Trophoblast cell (in vitro differentiated cells and primary cell): ENCODE measurements at regions not wholly inside any gene's neighbourhood (a gene's known extent, or its start where the extent isn't known, plus 50 kb on each side); places are given as distances from the start of the nearest gene placed in this dataset.

ENCODE experiments used
- DNase-seq, 2 donors: peaks; one replicate each; pipeline ENCODE4 v3.0.0-alpha.2; 2016
- H2AFZ ChIP-seq: 2 replicates; pipeline ENCODE4 v1.6.1; 2013; ENCODE audit warnings: low read length, moderate library complexity, mild to moderate bottlenecking; ENCODE audit not compliant: insufficient read depth, poor library complexity
- H2AK5ac ChIP-seq: 2 replicates; pipeline ENCODE4 v1.6.1; 2013; ENCODE audit warnings: mild to moderate bottlenecking, low read length
- H2BK120ac ChIP-seq: 2 replicates; pipeline ENCODE4 v1.6.1; 2013; ENCODE audit warnings: low read length, mild to moderate bottlenecking, moderate library complexity; ENCODE audit not compliant: insufficient read depth, poor library complexity
- H2BK12ac ChIP-seq: 2 replicates; pipeline ENCODE4 v1.6.1; 2013; ENCODE audit warnings: mild to moderate bottlenecking, low read length, moderate library complexity
- H2BK5ac ChIP-seq: 2 replicates; pipeline ENCODE4 v1.6.1; 2013; ENCODE audit warnings: low read length, low read depth, moderate library complexity, mild to moderate bottlenecking; ENCODE audit not compliant: poor library complexity
- H3K14ac ChIP-seq: 2 replicates; pipeline ENCODE4 v1.6.1; 2013; ENCODE audit warnings: mild to moderate bottlenecking, low read length
- H3K18ac ChIP-seq: 2 replicates; pipeline ENCODE4 v1.6.1; 2013; ENCODE audit warnings: mild to moderate bottlenecking, low read length
- H3K23ac ChIP-seq: 2 replicates; pipeline ENCODE4 v1.6.1; 2013; ENCODE audit warnings: low read length
- H3K27ac ChIP-seq: 2 replicates; pipeline ENCODE4 v1.5.1; 2013; ENCODE audit warnings: low read depth, mild to moderate bottlenecking, inconsistent platforms, low read length, moderate library complexity
- H3K27me3 ChIP-seq: 2 replicates; pipeline ENCODE4 v1.6.1; 2013; ENCODE audit warnings: inconsistent platforms, mild to moderate bottlenecking, low read length, moderate library complexity; ENCODE audit not compliant: insufficient read depth
- H3K36me3 ChIP-seq, 2 experiments: 1 replicate in 1 of 2; 2 replicates in 1 of 2; pipeline ENCODE4 v1.6.1; 2013; ENCODE audit warnings: low read length in 2 of 2, mild to moderate bottlenecking in 2 of 2, moderate library complexity in 1 of 2; ENCODE audit not compliant: insufficient read depth in 2 of 2, control insufficient read depth in 1 of 2
- H3K4ac ChIP-seq: 2 replicates; pipeline ENCODE4 v1.6.1; 2013; ENCODE audit warnings: low read depth, mild to moderate bottlenecking, low read length, moderate library complexity
- H3K4me1 ChIP-seq, 2 experiments: 1 replicate in 1 of 2; 2 replicates in 1 of 2; pipeline ENCODE4 v1.6.1; 2013; ENCODE audit warnings: low read length in 2 of 2, mild to moderate bottlenecking in 2 of 2, moderate library complexity in 1 of 2; ENCODE audit not compliant: insufficient read depth in 2 of 2, control insufficient read depth in 1 of 2
- H3K4me2 ChIP-seq: 2 replicates; pipeline ENCODE4 v1.6.1; 2013; ENCODE audit warnings: inconsistent platforms, mild to moderate bottlenecking, low read length, moderate library complexity
- H3K4me3 ChIP-seq: 2 replicates; pipeline ENCODE4 v1.5.1; 2013; ENCODE audit warnings: mild to moderate bottlenecking, low read depth, low read length, inconsistent platforms
- H3K79me1 ChIP-seq: one replicate; pipeline ENCODE4 v1.6.1; 2013; ENCODE audit warnings: low read length
- H3K79me2 ChIP-seq: 2 replicates; pipeline ENCODE4 v1.6.1; 2013; ENCODE audit warnings: low read length, mild to moderate bottlenecking; ENCODE audit not compliant: control insufficient read depth, insufficient read depth, poor library complexity
- H3K9ac ChIP-seq: 2 replicates; pipeline ENCODE4 v1.6.1; 2013; ENCODE audit warnings: mild to moderate bottlenecking, low read length
- H3K9me3 ChIP-seq: 2 replicates; pipeline ENCODE4 v1.6.1; 2013; ENCODE audit warnings: low read depth, mild to moderate bottlenecking, control low read depth, inconsistent platforms, low read length; ENCODE audit not compliant: insufficient read depth
- H4K12ac ChIP-seq: 2 replicates; pipeline ENCODE4 v1.6.1; 2013; ENCODE audit warnings: low read depth, mild to moderate bottlenecking, low read length, moderate library complexity
- H4K8ac ChIP-seq: 2 replicates; pipeline ENCODE4 v1.6.1; 2013; ENCODE audit warnings: low read depth, mild to moderate bottlenecking, low read length, moderate library complexity
- H4K91ac ChIP-seq: one replicate; pipeline ENCODE4 v1.6.1; 2013; ENCODE audit warnings: low read depth, mild to moderate bottlenecking, low read length, moderate library complexity
- WGBS: extraction: QIAGEN DNeasy Blood & Tissue Kit; methylation state at CpG from one replicate; pipeline ENCODE4 v1.1.7; 2013; ENCODE audit warnings: missing lambda C conversion rate; ENCODE audit not compliant: insufficient read length, insufficient coverage; ENCODE audit errors: extremely low coverage; 5-methylcytosine and 5-hydroxymethylcytosine counted together

GRCh38 chr2:81206216-81206615, 901.7 kb upstream of the LRRTM1 start:
- no peak overlapping the region for H2AK5ac ChIP-seq
- H2AFZ ChIP-seq = no peak overlapping the region
- H2BK12ac ChIP-seq = no peak overlapping the region
- no peak overlapping the region for H3K23ac ChIP-seq
- no peak overlapping the region for H2BK5ac ChIP-seq
- no peak overlapping the region for H3K18ac ChIP-seq
- H3K27ac ChIP-seq = no peak overlapping the region
- H3K27me3 ChIP-seq = no peaks in the 10 kb centered on the region
- H3K36me3 ChIP-seq = no peaks in the 10 kb centered on the region
- H3K79me2 ChIP-seq = no peaks in the 10 kb centered on the region
- H3K4me1 ChIP-seq = no peaks in the 10 kb centered on the region
- WGBS = no CpG with 5 or more reads among the region's 5 CpGs
- H3K4me2 ChIP-seq = no peak overlapping the region
- DNase-seq = no peak
- no peak overlapping the region for H3K9ac ChIP-seq
- H3K4ac ChIP-seq = no peak overlapping the region
- H3K14ac ChIP-seq = no peak overlapping the region
- H3K79me1 ChIP-seq = no peaks in the 10 kb centered on the region
- H4K12ac ChIP-seq = no peak overlapping the region
- no peak overlapping the region for H4K91ac ChIP-seq
- no peak overlapping the region for H2BK120ac ChIP-seq
- no peak overlapping the region for H3K4me3 ChIP-seq
- H3K9me3 ChIP-seq = no peaks in the 10 kb centered on the region
- H4K8ac ChIP-seq = no peak overlapping the region

GRCh38 chr2:81196933-81197628, 892.5 kb upstream of the LRRTM1 start:
- Histone ChIP-seq H2AK5ac (no peak overlapping the region), H3K79me1 (no peaks in the 10 kb centered on the region), H3K14ac (no peak overlapping the region), H3K4me2 (no peak overlapping the region), H3K4me1 (no peaks in the 10 kb centered on the region), H4K8ac (no peak overlapping the region), H2AFZ (no peak overlapping the region), H3K4me3 (no peak overlapping the region), H3K9ac (no peak overlapping the region), H3K27ac (no peak overlapping the region), H2BK120ac (no peak overlapping the region), H4K12ac (no peak overlapping the region), H3K79me2 (no peaks in the 10 kb centered on the region), H3K36me3 (no peaks in the 10 kb centered on the region), H3K9me3 (peaks cover 18% of the 10 kb centered on the region), H3K27me3 (no peaks in the 10 kb centered on the region), H4K91ac (no peak overlapping the region), H3K4ac (no peak overlapping the region), H2BK5ac (no peak overlapping the region), H2BK12ac (no peak overlapping the region), H3K23ac (no peak overlapping the region), H3K18ac (no peak overlapping the region)
- no peak for DNase-seq
- WGBS = no CpG with 5 or more reads among the region's 30 CpGs

- Histone ChIP-seq H3K4me3 (no peak overlapping the region), H2BK5ac (no peak overlapping the region), H3K79me1 (no peaks in the 10 kb centered on the region), H4K91ac (no peak overlapping the region), H3K36me3 (no peaks in the 10 kb centered on the region), H2AFZ (no peak overlapping the region), H2BK120ac (no peak overlapping the region), H4K12ac (no peak overlapping the region), H3K9me3 (peaks cover 18% of the 10 kb centered on the region), H3K4me2 (no peak overlapping the region), H3K9ac (no peak overlapping the region), H3K4me1 (no peaks in the 10 kb centered on the region), H3K4ac (no peak overlapping the region), H3K14ac (no peak overlapping the region), H3K27me3 (no peaks in the 10 kb centered on the region), H3K23ac (no peak overlapping the region), H4K8ac (no peak overlapping the region), H2AK5ac (no peak overlapping the region), H3K18ac (no peak overlapping the region), H3K27ac (no peak overlapping the region), H2BK12ac (no peak overlapping the region), H3K79me2 (no peaks in the 10 kb centered on the region)
- WGBS = no CpG with 5 or more reads among the region's 25 CpGs
- DNase-seq = no peak
Observed at GRCh38 chr2:81196383-81196851, 891.9 kb upstream of the LRRTM1 start.

DNA sequence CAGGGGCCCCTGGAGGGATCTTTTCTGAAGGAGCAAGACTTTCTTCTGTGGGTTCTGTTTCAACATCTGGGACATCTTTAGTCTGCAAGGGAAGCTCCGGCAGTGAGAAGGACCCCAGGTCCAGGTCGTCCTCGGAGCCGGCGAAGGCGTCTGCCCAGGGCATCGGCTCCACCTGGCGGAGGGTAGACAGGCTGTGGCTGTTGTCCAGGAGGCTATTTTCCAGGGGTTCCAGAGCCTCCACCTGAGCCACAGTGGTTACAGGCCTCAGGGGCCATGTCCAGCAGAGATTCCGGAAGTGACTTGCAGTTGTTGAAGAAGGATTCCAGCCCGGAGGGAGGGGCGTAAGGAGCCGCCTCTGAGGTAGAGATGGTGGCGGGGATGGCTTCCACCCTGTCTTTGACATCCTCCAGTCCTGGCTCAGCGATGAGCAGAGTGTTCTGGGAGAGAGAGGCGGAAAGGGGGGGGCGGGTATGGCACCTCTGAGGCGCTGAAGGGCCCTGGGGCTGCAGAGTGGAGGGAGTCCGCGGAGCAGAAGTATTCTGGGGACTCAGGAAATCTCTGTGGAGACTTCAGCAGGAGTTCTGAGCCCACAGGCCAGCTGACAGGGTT, 891.3 kb upstream of the LRRTM1 start:
- Histone ChIP-seq H3K27ac (no peak overlapping the region), H3K4me3 (no peak overlapping the region)

More for the DNA sequence above, 891.3 kb upstream of the LRRTM1 start:
- no peak overlapping the region for H2BK5ac ChIP-seq
- no CpG with 5 or more reads among the region's 19 CpGs for WGBS
- no peak overlapping the region for H4K8ac ChIP-seq
- H3K23ac ChIP-seq = no peak overlapping the region
- no peak for DNase-seq
- no peak overlapping the region for H3K4ac ChIP-seq
- H3K79me1 ChIP-seq = no peaks in the 10 kb centered on the region
- no peaks in the 10 kb centered on the region for H3K4me1 ChIP-seq
- no peak overlapping the region for H3K18ac ChIP-seq
- H2AFZ ChIP-seq = no peak overlapping the region
- no peaks in the 10 kb centered on the region for H3K27me3 ChIP-seq
- no peak overlapping the region for H2BK120ac ChIP-seq
- H3K4me2 ChIP-seq = no peak overlapping the region
- H4K91ac ChIP-seq = no peak overlapping the region
- H3K36me3 ChIP-seq = no peaks in the 10 kb centered on the region
- H2AK5ac ChIP-seq = no peak overlapping the region
- no peak overlapping the region for H3K9ac ChIP-seq
- no peak overlapping the region for H4K12ac ChIP-seq
- no peak overlapping the region for H3K14ac ChIP-seq
- H2BK12ac ChIP-seq = no peak overlapping the region
- peaks cover 18% of the 10 kb centered on the region for H3K9me3 ChIP-seq
- H3K79me2 ChIP-seq = no peaks in the 10 kb centered on the region
